GM19455 (cell line): ENCODE measurements at regions not wholly inside any gene's neighbourhood (a gene's known extent, or its start where the extent isn't known, plus 50 kb on each side); places are given as distances from the start of the nearest gene placed in this dataset.

Source experiments
- ATAC-seq: cut with Tn5 transposase; IDR thresholded peaks from one replicate; pipeline ENCODE4 v1.9.1; 2021; ENCODE audit not compliant: unreplicated experiment

- no peak for ATAC-seq
Measured at GRCh38 chr2:45275242-45275805, 266.1 kb upstream of the SIX2 start.

- no peak for ATAC-seq
Measured at GRCh38 chr2:45274250-45274926, 265.1 kb upstream of the SIX2 start.

GRCh38 chr2:45273412-45274249, 264.4 kb upstream of the SIX2 start:
- ATAC-seq = no peak

- ATAC-seq = no peak
Measured at GRCh38 chr2:45272549-45273265, 263.5 kb upstream of the SIX2 start.

GRCh38 chr2:45269149-45269793, 260.0 kb upstream of the SIX2 start:
- ATAC-seq = no peak

- no peak for ATAC-seq
Measured at GRCh38 chr2:45268631-45269030, 259.4 kb upstream of the SIX2 start.

- no peak for ATAC-seq
Measured at GRCh38 chr2:45267062-45267792, 258.0 kb upstream of the SIX2 start.

GRCh38 chr2:45265336-45265735, 256.1 kb upstream of the SIX2 start:
- ATAC-seq = no peak

GRCh38 chr2:45264227-45265225, 255.3 kb upstream of the SIX2 start:
- ATAC-seq = no peak

GRCh38 chr2:45263147-45263546, 253.9 kb upstream of the SIX2 start:
- no peak for ATAC-seq

GRCh38 chr2:45261746-45262145, 252.5 kb upstream of the SIX2 start:
- no peak for ATAC-seq

GRCh38 chr2:45260946-45261345, 251.7 kb upstream of the SIX2 start:
- no peak for ATAC-seq

GRCh38 chr2:45259547-45260160, 250.4 kb upstream of the SIX2 start:
- ATAC-seq = no peak

GRCh38 chr2:45259138-45259537, 249.9 kb upstream of the SIX2 start:
- ATAC-seq = no peak

GRCh38 chr2:45258311-45258710, 249.1 kb upstream of the SIX2 start:
- no peak for ATAC-seq

GRCh38 chr2:45257820-45258219, 248.6 kb upstream of the SIX2 start:
- no peak for ATAC-seq

GRCh38 chr2:45256867-45257641, 247.8 kb upstream of the SIX2 start:
- ATAC-seq = no peak
